TTC549 (cell line): ENCODE measurements at regions not wholly inside any gene's neighbourhood (a gene's known extent, or its start where the extent isn't known, plus 50 kb on each side); places are given as distances from the start of the nearest gene placed in this dataset.

Experiments used
- FAIRE-seq: peaks from 2 replicates; lab custom pipeline; 2012; peaks lifted over from hg19 to GRCh38; lab: Jason Lieb, UNC

- FAIRE-seq, result no peak
Observed at GRCh38 chr3:147758771-147759170, 349.6 kb downstream of the ZIC1 start.

DNA sequence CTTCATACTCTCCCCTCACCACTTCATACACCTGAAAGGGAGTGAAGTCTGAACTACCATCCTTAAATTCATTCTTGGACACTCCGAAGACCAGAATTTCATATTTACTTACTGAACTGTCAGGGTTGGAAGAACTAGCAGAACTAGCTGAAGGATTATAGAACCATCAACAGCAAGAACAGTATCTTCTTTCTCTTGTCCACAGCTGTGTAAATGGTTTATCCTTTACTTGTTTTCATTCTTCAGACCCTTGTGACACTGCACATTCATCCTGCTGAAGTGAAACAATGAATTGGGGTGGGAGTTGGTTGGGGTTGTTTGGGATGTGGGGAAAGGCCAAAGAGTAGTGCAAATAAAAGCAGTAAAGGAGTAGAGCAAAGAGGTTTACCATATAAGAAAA, 350.9 kb downstream of the ZIC1 start:
- FAIRE-seq, result no peak

- FAIRE-seq, result no peak
Observed at GRCh38 chr3:147760941-147761340, 351.8 kb downstream of the ZIC1 start.

DNA sequence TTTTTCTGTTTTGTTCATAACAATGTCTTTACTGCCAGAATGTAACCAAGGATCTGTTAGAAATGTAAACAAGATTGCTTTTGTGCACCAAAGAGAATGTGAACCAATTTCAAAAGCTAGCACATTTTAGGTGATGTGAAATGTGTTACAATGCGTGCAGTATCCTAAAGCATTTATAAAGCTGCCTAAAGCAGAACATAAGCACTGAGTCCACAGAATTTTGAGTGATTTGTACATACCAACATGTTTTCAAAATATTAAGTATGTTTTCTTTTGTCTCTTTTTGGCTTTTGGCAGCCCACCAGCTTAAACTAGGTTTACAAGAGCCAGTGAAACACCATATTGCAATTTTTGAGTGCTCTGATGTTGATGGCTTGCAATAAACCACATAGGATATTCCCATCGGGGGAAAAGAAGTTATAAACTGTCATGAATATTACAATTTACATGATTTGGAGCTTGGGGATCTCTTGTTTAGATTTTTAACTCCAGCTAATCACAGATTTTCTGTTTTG, 364.0 kb downstream of the ZIC1 start:
- FAIRE-seq, result no peak

DNA sequence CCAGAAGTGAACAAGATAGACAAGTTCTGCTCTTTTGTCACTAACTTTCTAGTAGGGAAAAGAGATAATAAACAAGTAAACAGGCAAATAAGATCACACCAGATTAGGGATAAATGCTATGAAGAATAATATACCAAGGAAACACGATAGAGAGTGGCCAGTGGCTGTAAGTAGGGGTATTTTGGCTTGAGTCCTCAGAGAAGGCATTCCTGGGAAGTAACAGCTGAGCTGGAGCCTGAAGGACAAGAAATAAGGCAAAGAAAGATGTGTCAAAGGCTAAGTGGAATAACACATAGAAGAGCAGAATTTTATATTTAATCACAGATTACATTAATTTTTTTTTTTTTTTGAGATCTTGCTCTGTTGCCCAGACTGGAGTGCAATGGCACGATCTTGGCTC, 366.2 kb downstream of the ZIC1 start:
- FAIRE-seq, result no peak

- FAIRE-seq, result no peak
Observed at GRCh38 chr3:147775816-147776530, 366.8 kb downstream of the ZIC1 start.

GRCh38 chr3:147793841-147794240, 384.7 kb downstream of the ZIC1 start:
- no peak for FAIRE-seq

GRCh38 chr3:147794596-147794995, 385.4 kb downstream of the ZIC1 start:
- FAIRE-seq, result no peak

DNA sequence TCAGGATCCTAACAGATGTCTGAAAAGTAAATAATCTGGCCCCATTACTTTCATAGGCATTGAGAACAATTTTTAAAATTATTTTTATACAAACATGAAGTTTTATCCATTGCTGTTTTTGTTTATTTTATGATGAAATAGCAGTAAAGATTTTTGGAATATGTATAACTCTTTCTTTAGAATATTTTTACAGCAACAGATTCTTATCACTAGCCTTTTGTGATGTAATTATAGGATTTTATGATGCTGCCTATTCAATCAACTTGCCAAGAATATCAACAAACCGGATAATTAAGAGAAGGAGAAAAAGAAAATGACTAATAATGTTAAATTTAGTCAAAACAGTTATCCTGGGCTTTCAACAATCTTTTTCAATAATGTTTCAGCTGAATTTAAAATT, 386.3 kb downstream of the ZIC1 start:
- no peak for FAIRE-seq

DNA sequence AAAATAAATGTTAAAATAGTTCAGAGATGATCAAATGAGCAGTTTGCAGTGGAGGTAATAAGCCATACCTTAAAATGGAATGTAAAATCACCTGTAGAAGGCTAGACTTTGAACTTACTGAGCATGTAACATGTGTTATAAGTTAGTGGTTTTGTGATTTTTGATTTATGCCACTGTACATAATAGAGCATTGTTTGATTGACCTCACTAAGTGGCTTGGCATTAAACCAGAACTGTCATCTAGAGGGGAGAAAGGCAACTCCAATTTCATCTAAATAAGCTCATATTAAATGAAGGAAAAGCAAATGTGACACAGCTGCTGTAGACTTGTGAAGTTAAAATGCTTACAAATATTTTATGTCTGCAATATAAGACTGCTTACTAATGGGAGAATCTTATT, 387.9 kb downstream of the ZIC1 start:
- FAIRE-seq, result no peak

DNA sequence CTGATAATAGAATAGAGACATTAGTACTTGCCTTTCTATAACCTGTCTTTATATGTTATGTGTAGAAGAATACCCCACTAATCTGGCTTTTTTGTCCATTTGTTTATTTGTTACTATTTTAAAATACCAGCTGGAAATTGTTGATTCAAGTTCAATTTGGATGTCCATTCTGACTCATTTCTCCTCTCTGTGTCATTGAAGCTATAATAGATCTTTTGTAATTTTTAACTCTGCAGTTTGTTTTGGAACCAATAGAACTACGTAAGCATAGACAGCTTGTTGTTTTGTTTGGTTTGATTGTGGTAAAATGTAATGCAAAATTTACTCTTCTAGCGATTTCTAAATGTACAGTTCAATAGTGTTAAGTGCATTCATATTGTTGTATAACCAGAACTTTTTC, 390.4 kb downstream of the ZIC1 start:
- FAIRE-seq, result no peak

GRCh38 chr3:147807776-147808175, 398.6 kb downstream of the ZIC1 start:
- no peak for FAIRE-seq

DNA sequence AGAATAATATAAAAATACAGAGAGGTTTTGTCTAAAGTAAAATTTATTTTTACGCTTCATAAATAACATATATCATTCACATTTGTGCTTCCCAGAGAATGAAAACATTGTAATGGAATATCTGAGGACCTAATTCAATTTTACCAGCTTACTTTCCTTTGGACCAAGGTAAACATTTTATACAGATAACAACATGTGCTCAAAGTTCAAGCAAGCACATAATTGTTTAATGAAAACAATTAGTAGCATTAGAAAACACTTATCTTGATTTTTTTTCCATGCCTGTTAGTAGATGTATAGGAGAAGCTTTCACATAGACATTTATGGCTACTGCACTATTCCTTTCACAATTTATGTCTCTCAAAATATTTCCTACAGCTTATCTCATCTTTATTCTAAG, 400.0 kb downstream of the ZIC1 start:
- FAIRE-seq, result no peak

GRCh38 chr3:147812186-147812911, 403.2 kb downstream of the ZIC1 start:
- FAIRE-seq, result no peak

DNA sequence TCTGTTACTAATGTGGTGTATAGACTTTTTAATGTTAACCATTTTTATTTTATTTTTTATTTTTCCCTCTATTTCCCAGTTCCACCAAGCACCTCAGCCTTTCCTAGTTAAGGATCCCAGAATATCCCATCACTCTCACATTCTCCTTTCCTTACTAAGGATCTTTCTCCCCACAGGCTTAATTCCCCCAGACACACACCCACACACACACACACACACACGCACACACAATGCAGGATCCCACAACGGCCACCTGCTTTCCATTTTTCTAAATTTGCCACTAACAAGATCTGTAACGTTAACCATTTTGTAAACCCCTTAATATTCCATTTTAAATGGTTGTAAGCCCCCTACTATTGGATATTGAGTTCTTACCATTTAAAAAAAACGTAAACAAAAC, 404.1 kb downstream of the ZIC1 start:
- no peak for FAIRE-seq

DNA sequence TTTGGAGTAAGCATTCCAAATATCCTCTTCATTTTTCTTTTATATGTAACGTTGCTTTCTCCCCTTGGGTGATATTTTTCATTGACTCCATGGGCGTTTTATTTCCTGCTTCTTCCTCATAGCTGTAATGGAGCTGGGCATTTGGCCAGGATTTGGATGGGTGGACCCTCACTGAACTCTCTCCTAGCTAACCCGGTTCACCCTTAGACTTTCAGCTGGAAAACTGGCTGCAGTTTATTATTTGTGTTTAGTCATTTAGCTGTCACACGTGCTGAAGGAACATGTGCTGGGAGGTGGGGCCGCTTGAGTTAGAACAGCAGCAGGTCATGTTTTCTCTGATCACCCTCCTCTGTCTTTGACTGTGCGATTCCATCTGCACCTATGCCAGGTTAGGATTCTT, 407.6 kb downstream of the ZIC1 start:
- FAIRE-seq, result no peak

- FAIRE-seq, result no peak
Observed at GRCh38 chr3:147832611-147833010, 423.4 kb downstream of the ZIC1 start.

DNA sequence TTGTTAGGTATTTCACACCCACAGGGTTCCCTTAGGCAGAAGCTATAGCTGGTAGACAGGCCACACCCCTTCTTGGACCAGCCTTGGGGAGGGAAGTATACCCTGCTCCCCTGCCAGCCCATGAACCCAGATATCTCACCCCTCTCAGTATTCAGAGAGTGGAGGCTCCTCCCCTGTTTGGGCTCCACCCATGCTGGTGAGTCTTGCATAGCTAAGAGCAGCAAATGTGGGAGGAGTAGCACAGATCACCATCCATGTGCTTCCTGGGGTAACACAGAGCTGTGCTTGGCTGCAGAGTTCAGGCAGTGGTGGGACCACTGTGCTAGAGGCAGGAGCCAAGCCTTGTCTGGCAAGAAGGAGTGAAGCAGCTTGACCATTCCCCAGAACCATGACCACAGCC, 427.2 kb downstream of the ZIC1 start:
- FAIRE-seq, result no peak

- no peak for FAIRE-seq
Observed at GRCh38 chr3:147838652-147839051, 429.5 kb downstream of the ZIC1 start.

GRCh38 chr3:147843331-147843730, 434.2 kb downstream of the ZIC1 start:
- FAIRE-seq, result no peak

DNA sequence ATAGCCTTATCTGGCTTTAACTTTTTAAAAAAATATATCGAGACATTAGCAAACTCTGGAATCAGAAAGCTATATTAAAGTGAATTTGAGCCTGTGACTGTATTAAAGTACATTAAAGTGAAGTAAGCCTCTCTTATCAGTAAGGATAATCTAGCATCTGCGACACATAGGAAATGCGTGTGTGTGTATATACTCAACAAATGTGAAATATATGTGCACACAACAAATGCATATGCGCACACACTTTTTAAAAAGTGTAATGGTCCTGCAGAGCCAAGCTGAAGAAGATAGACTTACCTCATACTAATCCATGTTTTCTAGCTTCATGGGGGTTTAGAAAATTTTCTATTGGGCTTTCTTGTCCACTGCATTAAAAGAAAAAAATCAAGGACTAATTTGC, 437.1 kb downstream of the ZIC1 start:
- no peak for FAIRE-seq

- no peak for FAIRE-seq
Observed at GRCh38 chr3:147846854-147847478, 437.8 kb downstream of the ZIC1 start.

- no peak for FAIRE-seq
Observed at GRCh38 chr3:147851062-147851461, 441.9 kb downstream of the ZIC1 start.
